Spleen (tissue), 11 donors: ENCODE measurements at regions not wholly inside any gene's neighbourhood (a gene's known extent, or its start where the extent isn't known, plus 50 kb on each side); places are given as distances from the start of the nearest gene placed in this dataset.

Experiments used
- DNase-seq: peaks from one replicate; pipeline ENCODE4 v3.0.0-alpha.2; 2020
- H3K27ac ChIP-seq, 8 donors: fragments of 200-600 bp; sonication (generic) in 7 of 8; 1 replicate in 4 of 8; 2 replicates in 4 of 8; pipeline versions ENCODE4 v1.5.0 to v1.8.0; 2016 to 2021; ENCODE audit warnings: inconsistent platforms in 4 of 8, mild to moderate bottlenecking in 4 of 8, moderate library complexity in 1 of 8
- H3K27me3 ChIP-seq, 7 donors: fragments of 200-600 bp; sonication (generic) in 6 of 7; replicated peaks in 1 of 7; 1 replicate in 4 of 7; 2 replicates in 3 of 7; pipeline versions ENCODE4 v1.5.0 to v1.8.0; 2016 to 2021; ENCODE audit warnings: inconsistent platforms in 3 of 7, mild to moderate bottlenecking in 1 of 7
- H3K36me3 ChIP-seq, 6 donors: fragments of 200-600 bp; sonication (generic) in 5 of 6; 1 replicate in 4 of 6; 2 replicates in 2 of 6; pipeline versions ENCODE4 v1.5.0 to v1.8.0; 2016 to 2021; ENCODE audit warnings: inconsistent platforms in 2 of 6
- H3K4me1 ChIP-seq, 6 donors: fragments of 200-600 bp; sonication (generic) in 5 of 6; 1 replicate in 3 of 6; 2 replicates in 3 of 6; pipeline versions ENCODE4 v1.5.0 to v1.8.0; 2016 to 2021; ENCODE audit warnings: inconsistent platforms in 3 of 6
- H3K4me3 ChIP-seq, 8 donors: fragments of 200-600 bp; sonication (generic) in 7 of 8; 1 replicate in 4 of 8; 2 replicates in 4 of 8; pipeline versions ENCODE4 v1.5.0 to v1.8.0; 2016 to 2021; ENCODE audit warnings: inconsistent platforms in 4 of 8, mild to moderate bottlenecking in 4 of 8, moderate library complexity in 2 of 8
- H3K9me3 ChIP-seq, 8 donors: fragments of 200-600 bp; sonication (generic) in 7 of 8; 1 replicate in 4 of 8; 2 replicates in 4 of 8; pipeline versions ENCODE4 v1.5.0 to v1.8.0; 2016 to 2021; ENCODE audit warnings: inconsistent platforms in 4 of 8
- POLR2A ChIP-seq, 3 donors: fragments of 450-650 bp; IDR thresholded peaks; one replicate each; pipeline ENCODE4 v1.5.1; 2017; ENCODE audit warnings: antibody characterized with exemption in 3 of 3, mild to moderate bottlenecking in 1 of 3
- POLR2AphosphoS5 ChIP-seq, 3 donors: sonication (generic); formaldehyde crosslinking; IDR thresholded peaks; one replicate each; pipeline ENCODE4 v1.5.1; 2017; ENCODE audit warnings: antibody characterized with exemption in 3 of 3
- WGBS, 5 donors: extraction: QIAGEN DNeasy Blood & Tissue Kit in 3 of 5; methylation state at CpG; one replicate each; pipeline versions ENCODE4 v1.1.5 to v1.1.7; 2013 to 2018; 5-methylcytosine and 5-hydroxymethylcytosine counted together
- intact Hi-C: fragments of 100-400 bp; cut with DNase I; formaldehyde crosslinking; loops from one replicate; pipeline ENCODE4 v1.15.0; 2023; ENCODE audit warnings: low total_unique reads
- TF ChIP-seq, protein P1 (sequence below), 11 experiments: fragments of 200-600 bp in 7 of 11; fragments of 450-650 bp in 4 of 11; sonication (generic) in 4 of 11; IDR thresholded peaks in 8 of 11; conservative IDR thresholded peaks in 3 of 11; 1 replicate in 7 of 11; 2 replicates in 4 of 11; pipeline versions ENCODE4 v1.4.0 to v1.8.0; 2016 to 2021; ENCODE audit warnings: antibody characterized with exemption in 11 of 11, inconsistent platforms in 4 of 11, mild to moderate bottlenecking in 1 of 11
- donor health status: healthy with polysubstance abuse.
- donor health status: DM: no; HTN: no; CAD: no; lungs with moderate emphysema.
- donor health status: DM: no; HTN: no; CAD: no.
- donor health status: Bipolar disorder and iron deficiency.
- donor health status: healthy.
- donor health status: DM: no; HTN: no; CAD: no.
- donor health status: DM: yes; HTN: yes; CAD: no.

DNA sequence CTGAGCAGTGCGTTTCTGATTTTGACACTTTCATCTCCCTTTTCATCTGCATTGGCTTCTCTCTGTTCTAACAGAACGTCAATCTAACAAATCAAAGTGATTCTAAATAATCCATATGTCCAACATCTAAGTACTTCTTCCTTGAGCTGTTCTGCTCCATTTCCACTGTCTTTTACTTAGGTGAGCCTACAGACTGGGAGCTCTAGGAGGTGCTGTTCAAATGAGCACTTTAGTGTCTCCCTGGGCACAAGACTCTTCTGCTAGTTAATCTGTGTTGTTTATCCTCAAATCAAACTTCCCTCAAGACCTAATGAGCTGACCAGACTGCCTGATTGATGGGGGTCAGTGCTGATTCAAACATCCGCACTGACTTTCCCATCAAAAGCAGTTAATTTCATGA, 408.1 kb downstream of the WDR72 start:
- 69 to 87% (median 81%) methylated on average over 3 of the region's 3 CpGs for WGBS, 5 donors
- intact Hi-C loops = no loop called here
- H3K9me3 ChIP-seq = no peaks in the 10 kb centered on the region
- no peaks in the 10 kb centered on the region for H3K4me1 ChIP-seq
- H3K4me3 ChIP-seq = no peak overlapping the region
- peaks cover 0 to 5% (median 0%) of the 10 kb centered on the region in 7 donors for H3K27me3 ChIP-seq
- TF ChIP-seq, protein P1, sequence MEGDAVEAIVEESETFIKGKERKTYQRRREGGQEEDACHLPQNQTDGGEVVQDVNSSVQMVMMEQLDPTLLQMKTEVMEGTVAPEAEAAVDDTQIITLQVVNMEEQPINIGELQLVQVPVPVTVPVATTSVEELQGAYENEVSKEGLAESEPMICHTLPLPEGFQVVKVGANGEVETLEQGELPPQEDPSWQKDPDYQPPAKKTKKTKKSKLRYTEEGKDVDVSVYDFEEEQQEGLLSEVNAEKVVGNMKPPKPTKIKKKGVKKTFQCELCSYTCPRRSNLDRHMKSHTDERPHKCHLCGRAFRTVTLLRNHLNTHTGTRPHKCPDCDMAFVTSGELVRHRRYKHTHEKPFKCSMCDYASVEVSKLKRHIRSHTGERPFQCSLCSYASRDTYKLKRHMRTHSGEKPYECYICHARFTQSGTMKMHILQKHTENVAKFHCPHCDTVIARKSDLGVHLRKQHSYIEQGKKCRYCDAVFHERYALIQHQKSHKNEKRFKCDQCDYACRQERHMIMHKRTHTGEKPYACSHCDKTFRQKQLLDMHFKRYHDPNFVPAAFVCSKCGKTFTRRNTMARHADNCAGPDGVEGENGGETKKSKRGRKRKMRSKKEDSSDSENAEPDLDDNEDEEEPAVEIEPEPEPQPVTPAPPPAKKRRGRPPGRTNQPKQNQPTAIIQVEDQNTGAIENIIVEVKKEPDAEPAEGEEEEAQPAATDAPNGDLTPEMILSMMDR (IDR thresholded peaks at IDR 0.05 in 8 of 11, conservative IDR thresholded peaks at IDR 0.05 in 3 of 11) = no peak
- TF ChIP-seq POLR2A (IDR thresholded peaks at IDR 0.05) (no peak), POLR2AphosphoS5 (IDR thresholded peaks at IDR 0.05) (no peak)
- no peak overlapping the region for H3K27ac ChIP-seq
- no peak for DNase-seq
- no peaks in the 10 kb centered on the region for H3K36me3 ChIP-seq

DNA sequence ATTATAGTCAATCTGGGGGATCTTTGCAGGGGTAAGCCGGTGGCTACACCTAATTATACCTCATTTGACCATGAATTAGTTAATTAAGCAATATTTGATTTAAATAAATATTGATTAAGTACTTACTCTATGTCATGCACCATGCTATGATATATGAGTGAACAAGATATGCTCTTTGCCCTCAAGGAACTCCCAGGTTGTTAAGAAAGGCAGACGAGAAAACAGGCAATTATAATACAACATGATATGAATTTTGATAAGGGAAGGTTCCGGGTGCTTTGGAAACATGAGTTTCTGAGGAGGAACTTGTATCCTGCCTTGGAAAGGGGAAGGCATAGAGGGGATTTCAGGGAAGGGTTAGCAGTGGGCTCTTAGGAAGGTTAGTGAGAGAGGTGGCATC, 412.9 kb downstream of the WDR72 start:
- Histone ChIP-seq H3K4me1 (no peaks in the 10 kb centered on the region), H3K27me3 (peaks cover 0 to 15% (median 0%) of the 10 kb centered on the region in 7 donors), H3K36me3 (no peaks in the 10 kb centered on the region), H3K4me3 (no peak overlapping the region), H3K9me3 (no peaks in the 10 kb centered on the region), H3K27ac (no peak overlapping the region)
- WGBS, 5 donors = 78 to 85% (median 80%) methylated on average over 3 of the region's 3 CpGs
- no peak for DNase-seq
- intact Hi-C loops = no loop called here
- TF ChIP-seq, protein P1 (IDR thresholded peaks at IDR 0.05 in 8 of 11, conservative IDR thresholded peaks at IDR 0.05 in 3 of 11) = no peak

DNA sequence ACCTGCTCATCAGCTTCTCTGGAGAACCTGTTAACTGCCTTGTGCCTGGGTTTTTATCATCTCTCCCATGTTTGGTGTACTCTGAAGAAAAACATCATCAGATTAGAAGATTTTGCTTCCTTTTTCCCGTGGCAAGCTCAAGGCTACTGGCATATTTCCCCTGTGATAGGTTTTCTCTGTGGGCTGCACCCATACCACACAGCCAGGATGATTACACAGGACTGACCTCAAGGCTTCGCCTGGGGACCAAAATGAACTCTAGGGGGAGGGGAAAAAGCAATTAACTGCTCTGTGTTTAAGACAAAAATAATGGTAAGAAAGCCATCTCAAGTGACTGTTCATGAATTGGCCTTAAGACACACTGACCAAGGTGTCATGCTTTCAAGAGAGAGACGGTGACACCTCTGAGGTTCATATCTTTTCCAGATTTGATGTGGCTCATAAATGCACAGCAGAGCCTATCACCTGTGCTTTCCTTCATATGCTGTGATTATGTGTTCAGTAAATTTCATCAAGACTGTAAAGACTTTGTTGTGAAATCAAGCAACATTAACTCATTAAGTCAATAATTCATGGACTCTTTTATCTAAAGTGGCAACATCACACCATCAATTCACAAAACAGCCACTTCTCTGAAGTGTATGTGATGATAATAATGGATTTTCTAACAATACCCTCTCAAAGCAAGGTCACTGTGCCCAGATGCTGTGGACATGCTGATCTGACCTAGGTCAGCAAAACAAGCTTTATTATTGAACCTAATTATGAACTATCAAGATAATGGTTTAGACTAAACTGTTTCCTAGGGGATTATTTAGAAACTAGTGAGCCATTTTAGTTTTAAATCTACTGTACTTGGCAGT, 427.9 kb downstream of the WDR72 start:
- WGBS, 5 donors = 40 to 55% (median 44%) methylated on average over 3 of the region's 3 CpGs
- no peak for TF ChIP-seq POLR2A (IDR thresholded peaks at IDR 0.05)
- TF ChIP-seq, protein P1 (IDR thresholded peaks at IDR 0.05 in 8 of 11, conservative IDR thresholded peaks at IDR 0.05 in 3 of 11) = no peak
- TF ChIP-seq POLR2AphosphoS5 (IDR thresholded peaks at IDR 0.05) = no peak
- Histone ChIP-seq H3K9me3 (no peaks in the 10 kb centered on the region), H3K27me3 (peaks cover 0 to 25% (median 0%) of the 10 kb centered on the region in 7 donors), H3K4me3 (no peak overlapping the region), H3K36me3 (no peaks in the 10 kb centered on the region), H3K27ac (no peak overlapping the region), H3K4me1 (no peaks in the 10 kb centered on the region)
- no peak for DNase-seq
- intact Hi-C loops = no loop called here

DNA sequence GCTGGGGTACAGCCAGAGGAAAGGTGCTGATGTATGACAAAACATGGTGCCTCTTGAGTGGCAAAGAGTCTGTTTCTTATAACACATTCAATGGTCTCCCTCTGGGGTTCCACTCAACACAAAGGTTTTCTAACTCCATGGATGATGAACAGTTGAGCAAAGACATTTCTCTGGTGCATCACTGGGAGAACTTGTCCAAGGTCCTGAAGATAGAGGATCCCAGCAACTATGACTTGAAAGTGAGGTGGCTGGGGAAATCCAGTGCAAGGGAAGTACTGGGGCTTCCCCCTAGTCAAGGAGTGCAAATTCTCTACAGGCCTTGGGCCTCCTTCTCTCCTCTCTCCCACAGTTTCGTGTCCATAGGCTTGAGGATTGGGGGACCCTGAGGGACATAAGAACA, 431.1 kb downstream of the WDR72 start:
- no peak overlapping the region for H3K27ac ChIP-seq
- 46 to 68% (median 57%) methylated on average over 1 of the region's 1 CpG for WGBS, 5 donors
- no peak overlapping the region for H3K4me3 ChIP-seq
- H3K4me1 ChIP-seq = no peaks in the 10 kb centered on the region
- TF ChIP-seq POLR2A (IDR thresholded peaks at IDR 0.05) = no peak
- TF ChIP-seq, protein P1 (IDR thresholded peaks at IDR 0.05 in 8 of 11, conservative IDR thresholded peaks at IDR 0.05 in 3 of 11) = no peak
- no peak for TF ChIP-seq POLR2AphosphoS5 (IDR thresholded peaks at IDR 0.05)
- intact Hi-C loops = no loop called here
- H3K36me3 ChIP-seq = no peaks in the 10 kb centered on the region
- DNase-seq = no peak
- H3K27me3 ChIP-seq = peaks cover 0 to 29% (median 0%) of the 10 kb centered on the region in 7 donors
- no peaks in the 10 kb centered on the region for H3K9me3 ChIP-seq
